Stimulated activated CD4-positive, alpha-beta T cell treated with anti-CD3 and anti-CD28 coated beads, TNF-alpha, amount 100 ng/mL, for 24 hours (primary cell): ENCODE measurements at regions not wholly inside any gene's neighbourhood (a gene's known extent, or its start where the extent isn't known, plus 50 kb on each side); places are given as distances from the start of the nearest gene placed in this dataset.

Experiments
- DNase-seq, 3 experiments: peaks; one replicate each; pipeline ENCODE4 v3.0.0-alpha.2; 2020; ENCODE audit warnings: low read depth in 3 of 3

DNA sequence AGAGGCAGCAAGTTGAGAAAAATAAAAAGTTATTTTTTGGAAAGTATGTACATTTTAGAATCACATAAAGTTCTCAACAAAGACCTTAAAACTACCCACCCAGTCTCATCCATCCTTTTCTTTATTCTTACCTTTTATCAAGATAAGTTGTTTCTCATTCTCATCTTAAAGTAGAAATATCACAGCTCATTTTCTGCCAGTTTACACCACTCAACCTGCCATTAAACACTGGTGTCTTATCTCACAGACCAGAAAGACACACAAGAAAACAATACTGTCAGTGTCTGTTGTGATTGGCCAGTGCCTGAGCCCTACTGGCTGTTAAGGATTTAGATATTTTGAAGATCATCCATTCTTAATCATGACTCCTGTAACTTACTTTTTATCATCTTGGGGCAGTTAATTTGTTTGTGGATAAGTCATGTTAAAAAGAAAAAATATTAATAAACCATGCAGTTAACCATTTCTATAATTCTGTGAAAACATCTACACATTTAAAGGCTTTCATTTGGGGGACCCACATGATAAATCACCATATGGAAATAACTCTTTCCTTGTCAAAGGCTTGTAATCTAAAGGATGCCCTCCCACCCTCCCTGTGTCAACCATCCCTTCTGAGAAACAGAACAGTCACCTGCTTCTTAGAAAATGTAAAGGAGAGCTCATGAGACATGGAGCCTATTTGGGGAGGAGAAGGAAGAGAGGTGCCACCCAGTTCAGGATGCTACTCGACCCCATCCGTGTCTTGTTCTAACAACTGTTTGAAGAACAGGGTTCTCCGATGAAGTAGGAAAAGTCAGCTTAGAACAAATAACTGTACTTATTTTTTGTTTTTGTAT lies 897.2 kb upstream of the INTU start:
- no peak for DNase-seq

- no peak for DNase-seq
These were observed 896.6 kb upstream of the INTU start for GRCh38 chr4:126736133-126736518.

- DNase-seq: no peak
These were observed 894.7 kb upstream of the INTU start for GRCh38 chr4:126737899-126738526.

GRCh38 chr4:126738527-126738923 lies 894.2 kb upstream of the INTU start:
- no peak for DNase-seq

DNA sequence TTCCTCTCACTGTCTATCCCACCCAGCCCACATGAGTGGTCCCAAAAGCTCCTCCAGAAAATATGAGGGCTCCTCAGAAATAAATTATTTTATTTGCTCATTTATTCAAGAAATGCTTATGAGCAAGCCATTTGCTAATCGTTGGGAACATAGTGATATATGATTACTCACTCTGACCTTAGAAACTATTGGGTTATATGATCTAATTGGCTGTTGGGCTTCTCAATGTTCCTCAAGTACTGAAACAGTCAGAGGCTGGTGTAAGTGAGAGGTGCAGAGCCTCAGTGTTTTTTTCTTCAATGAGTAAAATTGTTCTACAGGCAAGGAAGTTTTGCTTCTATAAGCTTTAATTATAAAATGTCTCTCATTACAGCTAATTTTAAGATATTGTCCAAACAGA lies 893.8 kb upstream of the INTU start:
- no peak for DNase-seq

DNA sequence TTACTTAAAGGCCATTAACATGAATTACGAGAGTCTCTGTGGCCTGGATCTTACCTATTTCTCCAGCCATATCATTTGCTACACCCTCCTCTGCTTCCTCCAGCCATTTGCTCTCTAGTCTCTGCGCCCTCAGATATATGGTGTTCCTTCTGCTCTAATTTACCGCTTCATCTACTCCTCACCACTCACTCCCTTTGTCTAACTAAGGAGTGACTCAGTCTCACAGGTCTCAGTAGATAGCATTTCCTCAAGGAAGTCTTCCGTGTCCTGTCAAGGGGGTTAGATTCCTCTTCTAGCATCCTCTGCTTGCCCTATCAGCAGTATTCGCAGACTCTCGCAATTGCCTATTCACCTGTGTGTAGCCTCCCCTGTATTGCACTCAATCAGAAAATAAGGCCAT lies 892.1 kb upstream of the INTU start:
- DNase-seq: no peak

DNA sequence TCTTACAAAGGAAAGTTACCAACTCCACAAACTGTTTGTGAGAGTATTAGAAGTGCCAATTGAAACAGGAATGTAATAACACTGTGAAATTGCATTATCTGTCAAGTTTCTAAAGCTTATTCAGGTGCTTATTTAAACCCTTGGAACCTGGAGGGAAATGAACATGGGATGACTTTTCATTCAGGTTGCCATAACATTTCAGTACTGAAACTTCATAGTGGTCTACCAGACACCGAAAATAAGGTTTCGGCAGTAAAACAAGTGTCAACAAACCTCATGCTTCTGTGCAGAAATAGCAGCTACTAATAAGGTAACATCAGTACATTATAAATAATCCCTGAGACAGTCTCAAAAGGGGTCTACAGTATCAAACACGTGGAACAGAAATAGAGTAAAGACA lies 890.7 kb upstream of the INTU start:
- DNase-seq: no peak

- no peak for DNase-seq
These were observed 889.9 kb upstream of the INTU start for GRCh38 chr4:126742885-126743284.

DNA sequence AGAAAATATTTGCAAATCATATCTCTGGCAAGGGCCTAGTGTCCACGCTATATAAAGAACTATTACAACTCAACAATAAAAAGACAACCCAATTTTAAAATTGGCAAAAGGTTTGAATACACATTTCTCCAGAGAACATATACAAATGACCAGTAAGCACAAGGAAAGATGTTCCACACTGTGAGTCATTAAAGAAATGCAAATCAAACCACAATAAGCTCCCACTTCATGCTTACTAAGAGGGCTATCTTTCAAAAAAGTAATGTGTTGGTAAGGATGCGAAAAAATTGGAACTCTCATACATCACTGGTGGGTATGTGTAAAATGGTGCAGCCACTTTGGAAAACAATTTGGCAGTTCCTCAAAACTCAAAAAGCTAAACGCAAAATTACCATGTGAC lies 884.0 kb upstream of the INTU start:
- no peak for DNase-seq

- no peak for DNase-seq
These were observed 882.0 kb upstream of the INTU start for GRCh38 chr4:126750723-126751122.

DNA sequence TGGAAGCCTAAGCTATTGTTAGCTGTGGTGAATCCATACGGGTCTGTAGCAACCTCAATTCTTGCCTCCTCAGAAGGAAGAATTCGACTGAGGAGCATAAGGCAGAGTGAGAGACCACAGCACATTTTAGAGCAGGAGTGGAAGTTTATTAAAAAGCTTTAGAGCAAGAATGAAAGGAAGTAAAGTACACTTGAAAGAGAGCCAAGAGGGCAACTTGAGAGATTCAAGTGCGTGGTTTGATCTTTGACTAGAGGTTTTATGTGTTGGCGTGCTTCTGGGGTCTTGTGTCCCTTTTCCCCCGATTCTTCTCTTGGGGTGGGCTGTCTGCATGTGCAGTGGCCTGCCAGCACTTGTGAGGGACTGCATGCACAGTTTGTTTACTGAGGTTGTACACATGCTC lies 880.6 kb upstream of the INTU start:
- DNase-seq: no peak

DNA sequence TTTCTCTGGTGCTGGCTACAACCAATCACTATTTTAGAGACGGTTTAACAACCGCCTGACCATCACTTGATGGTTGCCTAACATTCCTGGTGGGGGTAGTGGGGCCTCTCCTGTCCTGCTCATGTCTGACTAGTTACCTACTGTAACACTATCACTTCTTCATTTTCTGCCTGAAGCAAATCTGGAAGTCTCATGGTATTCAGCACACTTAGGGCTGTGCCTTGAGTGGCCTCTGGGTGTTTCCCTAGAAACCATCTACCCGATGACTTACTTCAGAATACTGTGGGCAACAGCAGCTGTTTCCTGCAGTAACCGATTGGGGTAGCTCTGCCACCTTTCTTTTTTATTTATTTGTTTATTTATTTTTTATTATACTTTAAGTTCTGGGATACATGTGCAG lies 880.1 kb upstream of the INTU start:
- no peak for DNase-seq

DNA sequence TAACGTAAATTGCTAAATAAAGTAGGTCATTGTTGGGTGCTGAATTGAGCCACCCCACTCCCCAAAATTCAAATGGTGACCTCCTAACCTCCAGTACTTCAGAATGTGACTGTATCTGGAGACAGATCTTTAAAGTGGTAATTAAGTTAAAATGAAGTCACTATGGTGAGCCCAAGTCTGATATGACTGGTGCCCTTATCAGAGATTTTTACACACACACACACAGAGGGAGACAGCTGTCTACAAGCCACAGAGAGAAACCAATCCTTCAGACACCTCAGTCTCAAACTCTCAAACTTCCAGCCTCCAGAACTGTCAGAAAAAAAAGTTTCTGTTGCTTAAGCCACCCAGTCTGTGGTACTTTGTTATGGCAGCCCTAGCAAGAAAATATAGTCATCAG lies 879.2 kb upstream of the INTU start:
- no peak for DNase-seq

DNA sequence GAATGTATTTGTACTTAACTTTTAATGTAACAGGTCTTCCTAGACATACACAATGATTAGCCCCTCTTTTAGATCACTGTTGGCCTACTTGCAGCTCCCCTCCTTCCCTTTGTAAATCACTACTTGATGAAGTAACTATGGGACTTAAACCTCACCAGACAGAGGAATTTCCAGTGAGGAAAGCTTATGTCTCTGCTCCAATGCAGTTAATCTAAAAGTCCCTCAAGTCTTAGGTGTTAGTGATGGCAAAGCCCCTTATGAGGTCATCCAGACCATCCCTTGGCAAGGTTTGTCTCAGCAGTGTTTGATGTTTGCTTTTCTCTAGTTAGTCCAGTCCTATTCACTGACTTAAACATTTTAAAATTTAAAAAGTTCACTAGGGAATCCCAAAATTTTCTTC lies 877.3 kb upstream of the INTU start:
- no peak for DNase-seq

- no peak for DNase-seq
These were observed 876.5 kb upstream of the INTU start for GRCh38 chr4:126756050-126756829.

GRCh38 chr4:126757219-126757618 lies 875.5 kb upstream of the INTU start:
- DNase-seq: no peak

GRCh38 chr4:126758493-126758892 lies 874.3 kb upstream of the INTU start:
- no peak for DNase-seq

GRCh38 chr4:126761947-126762662 lies 870.7 kb upstream of the INTU start:
- no peak for DNase-seq

DNA sequence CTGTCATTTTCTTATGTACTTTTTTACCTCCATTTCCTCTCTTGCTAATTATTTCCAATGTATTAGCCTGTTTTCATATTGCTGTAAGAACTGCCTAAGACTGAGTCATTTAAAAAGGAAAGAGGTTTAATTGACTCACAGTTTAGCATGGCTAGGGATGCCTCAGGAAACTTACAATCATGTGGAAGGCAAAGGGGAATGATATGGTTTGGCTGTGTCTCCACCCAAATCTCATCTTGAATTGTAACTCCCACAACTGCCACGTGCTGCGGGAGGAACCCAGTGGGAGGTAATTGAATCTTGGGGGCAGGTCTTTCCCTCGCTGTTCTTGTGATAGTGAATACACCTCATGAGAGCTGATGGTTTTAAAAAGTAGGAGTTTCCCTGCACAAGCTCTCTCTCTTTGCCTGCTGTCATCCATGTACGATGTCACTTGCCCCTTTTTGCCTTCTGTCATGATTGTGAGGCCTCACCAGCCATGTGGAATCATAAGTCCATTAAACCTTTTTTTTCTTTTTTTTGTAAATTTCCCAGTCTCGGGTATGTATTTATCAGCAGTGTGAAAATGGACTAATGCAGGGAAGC lies 870.0 kb upstream of the INTU start:
- no peak for DNase-seq

DNA sequence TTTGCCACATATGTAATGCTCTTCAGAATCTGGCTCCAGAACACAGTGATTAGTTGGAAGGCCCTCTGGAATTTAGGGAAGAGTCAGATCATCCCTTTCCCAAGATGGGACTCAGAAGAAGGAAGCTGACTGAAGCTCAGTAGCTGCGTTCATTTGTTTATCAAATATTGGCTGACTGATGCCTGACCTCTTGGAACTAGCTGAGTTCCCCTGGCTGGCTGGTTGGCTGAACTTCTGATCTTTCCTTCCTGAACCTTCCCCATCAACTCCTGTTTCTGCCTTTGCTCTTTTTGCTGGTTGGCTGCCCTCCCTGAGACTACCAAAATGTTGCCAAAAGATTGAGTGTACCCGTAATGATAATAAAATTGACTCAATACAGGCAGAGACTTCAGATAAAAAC lies 866.5 kb upstream of the INTU start:
- DNase-seq: no peak

GRCh38 chr4:126768338-126768737 lies 864.4 kb upstream of the INTU start:
- DNase-seq: no peak
